Hepatocyte (in vitro differentiated cells): ENCODE measurements at regions not wholly inside any gene's neighbourhood (a gene's known extent, or its start where the extent isn't known, plus 50 kb on each side); places are given as distances from the start of the nearest gene placed in this dataset.

Experiments used
- DNase-seq: peaks from one replicate; pipeline ENCODE4 v3.0.0-alpha.2; 2016; ENCODE audit warnings: low spot score
- H2AFZ ChIP-seq: fragments of 200-600 bp; sonication (generic); 2 replicates; pipeline ENCODE4 v1.6.0; 2016; ENCODE audit warnings: antibody characterized with exemption, mild to moderate bottlenecking
- H3K27ac ChIP-seq: fragments of 200-600 bp; sonication (generic); 2 replicates; pipeline ENCODE4 v1.5.1; 2016; ENCODE audit warnings: mild to moderate bottlenecking
- H3K27me3 ChIP-seq: fragments of 200-600 bp; sonication (generic); 2 replicates; pipeline ENCODE4 v1.6.1; 2016
- H3K36me3 ChIP-seq: fragments of 200-600 bp; sonication (generic); replicated peaks from 2 replicates; pipeline ENCODE4 v1.5.1; 2016; ENCODE audit warnings: low read depth; ENCODE audit not compliant: insufficient read depth
- H3K4me1 ChIP-seq: fragments of 200-600 bp; sonication (generic); 2 replicates; pipeline ENCODE4 v1.5.1; 2016; ENCODE audit warnings: mild to moderate bottlenecking, moderate library complexity; ENCODE audit not compliant: insufficient read depth
- H3K4me2 ChIP-seq: fragments of 200-600 bp; sonication (generic); 2 replicates; pipeline ENCODE4 v1.6.0; 2016
- H3K4me3 ChIP-seq: fragments of 200-600 bp; sonication (generic); 2 replicates; pipeline ENCODE4 v1.5.1; 2016; ENCODE audit warnings: mild to moderate bottlenecking
- H3K79me2 ChIP-seq: fragments of 200-600 bp; sonication (generic); 2 replicates; pipeline ENCODE4 v1.6.0; 2017; ENCODE audit warnings: mild to moderate bottlenecking
- H3K9me2 ChIP-seq: fragments of 200-600 bp; sonication (generic); replicated peaks from 2 replicates; pipeline ENCODE4 v1.6.0; 2017; ENCODE audit warnings: mild to moderate bottlenecking; ENCODE audit not compliant: insufficient read depth
- H3K9me3 ChIP-seq: fragments of 200-600 bp; sonication (generic); 2 replicates; pipeline ENCODE4 v1.5.1; 2016; ENCODE audit warnings: low read depth, mild to moderate bottlenecking
- H4K20me1 ChIP-seq: fragments of 200-600 bp; sonication (generic); 2 replicates; pipeline ENCODE4 v1.6.0; 2016; ENCODE audit warnings: mild to moderate bottlenecking; ENCODE audit not compliant: insufficient read depth, poor library complexity, severe bottlenecking
- CTCF ChIP-seq: fragments of 200-600 bp; sonication (generic); IDR thresholded peaks from 2 replicates; pipeline ENCODE4 v1.5.1; 2016; ENCODE audit warnings: antibody characterized with exemption, mild to moderate bottlenecking; ENCODE audit not compliant: poor library complexity
- EZH2 ChIP-seq: fragments of 200-600 bp; sonication (generic); IDR thresholded peaks from 2 replicates; pipeline ENCODE4 v1.6.1; 2016; ENCODE audit warnings: antibody characterized with exemption, mild to moderate bottlenecking, borderline replicate concordance
- EZH2phosphoT487 ChIP-seq: fragments of 200-600 bp; sonication (generic); IDR thresholded peaks from one replicate; pipeline ENCODE4 v1.6.1; 2018; ENCODE audit warnings: antibody characterized with exemption, mild to moderate bottlenecking, low read depth, moderate library complexity; ENCODE audit not compliant: unreplicated experiment, severe bottlenecking
- WGBS: methylation state at CpG from one replicate; pipeline ENCODE4 v1.1.6; 2016; ENCODE audit warnings: low lambda C conversion rate; ENCODE audit errors: missing lambda C conversion rate; 5-methylcytosine and 5-hydroxymethylcytosine counted together

GRCh38 chr9:107068581-107068980, 205.6 kb downstream of the ZNF462 start:
- Histone ChIP-seq H3K9me2 (no peaks in the 10 kb centered on the region), H3K27me3 (no peaks in the 10 kb centered on the region), H4K20me1 (no peaks in the 10 kb centered on the region), H3K79me2 (no peaks in the 10 kb centered on the region), H2AFZ (no peak overlapping the region), H3K36me3 (no peaks in the 10 kb centered on the region), H3K4me2 (peak overlapping the region; percentile 33), H3K9me3 (no peaks in the 10 kb centered on the region), H3K4me3 (no peak overlapping the region), H3K27ac (peak overlapping the region; percentile 46), H3K4me1 (peaks cover 12% of the 10 kb centered on the region)
- TF ChIP-seq EZH2phosphoT487 (no peak), EZH2 (no peak), CTCF (no peak)
- DNase-seq: peak; percentile 63
- 66% methylated on average over 2 of the region's 2 CpGs for WGBS

DNA sequence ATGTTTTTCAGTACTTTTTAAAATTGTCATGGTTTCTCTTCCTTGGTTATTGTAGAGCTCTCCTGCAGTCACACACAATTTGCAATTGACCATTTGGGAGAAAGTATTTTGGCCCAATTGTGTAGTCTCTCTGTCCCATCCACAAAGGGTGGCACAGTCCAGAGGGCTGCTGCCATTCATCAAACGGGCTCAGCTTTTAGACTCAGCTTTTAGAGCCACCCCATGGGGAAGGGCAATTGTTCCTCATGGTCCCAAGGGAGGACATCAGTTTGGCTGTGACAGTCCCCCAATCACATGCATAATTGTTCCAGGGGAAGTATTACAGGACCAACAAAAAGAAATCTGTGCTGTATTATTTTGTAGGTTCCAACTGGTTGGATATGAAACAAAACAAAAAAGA, 207.6 kb downstream of the ZNF462 start:
- H3K36me3 ChIP-seq: no peaks in the 10 kb centered on the region
- H3K4me3 ChIP-seq: no peak overlapping the region
- no peaks in the 10 kb centered on the region for H3K79me2 ChIP-seq
- no peak overlapping the region for H3K4me2 ChIP-seq
- no peaks in the 10 kb centered on the region for H3K9me2 ChIP-seq
- no peak overlapping the region for H3K27ac ChIP-seq
- DNase-seq: no peak
- H4K20me1 ChIP-seq: no peaks in the 10 kb centered on the region
- peaks cover 12% of the 10 kb centered on the region for H3K4me1 ChIP-seq
- no peaks in the 10 kb centered on the region for H3K27me3 ChIP-seq
- TF ChIP-seq EZH2phosphoT487 (no peak), CTCF (no peak), EZH2 (no peak)
- WGBS: 72% methylated on average over 1 of the region's 1 CpG
- no peaks in the 10 kb centered on the region for H3K9me3 ChIP-seq
- H2AFZ ChIP-seq: no peak overlapping the region

DNA sequence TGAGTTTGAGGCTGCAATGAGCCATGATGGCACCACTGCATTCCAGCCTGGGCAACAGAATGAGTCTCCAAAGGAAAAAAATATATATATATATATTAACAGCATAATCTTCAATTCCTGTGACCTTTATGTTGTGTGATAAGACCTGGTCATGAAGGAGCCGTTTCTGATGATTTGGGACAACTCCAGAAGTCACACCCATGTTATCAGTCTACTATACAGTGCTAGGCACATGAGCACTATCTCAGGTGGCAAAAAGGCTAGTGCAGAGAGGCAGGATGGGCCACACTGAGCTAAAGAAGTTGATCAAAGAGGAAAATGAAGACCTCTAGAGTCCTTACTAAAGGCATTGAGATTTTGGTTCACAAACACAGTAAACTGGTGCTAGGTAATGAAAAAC, 205.0 kb upstream of the RAD23B start:
- no peak overlapping the region for H3K27ac ChIP-seq
- TF ChIP-seq EZH2phosphoT487: no peak
- TF ChIP-seq CTCF: no peak
- TF ChIP-seq EZH2: no peak
- no peak overlapping the region for H3K4me2 ChIP-seq
- no peaks in the 10 kb centered on the region for H3K27me3 ChIP-seq
- no peaks in the 10 kb centered on the region for H3K4me1 ChIP-seq
- no peaks in the 10 kb centered on the region for H3K9me2 ChIP-seq
- no peaks in the 10 kb centered on the region for H3K79me2 ChIP-seq
- WGBS: 57% methylated on average over 1 of the region's 1 CpG
- H3K4me3 ChIP-seq: no peak overlapping the region
- no peaks in the 10 kb centered on the region for H4K20me1 ChIP-seq
- no peak overlapping the region for H2AFZ ChIP-seq
- no peak for DNase-seq
- no peaks in the 10 kb centered on the region for H3K36me3 ChIP-seq
- H3K9me3 ChIP-seq: no peaks in the 10 kb centered on the region

DNA sequence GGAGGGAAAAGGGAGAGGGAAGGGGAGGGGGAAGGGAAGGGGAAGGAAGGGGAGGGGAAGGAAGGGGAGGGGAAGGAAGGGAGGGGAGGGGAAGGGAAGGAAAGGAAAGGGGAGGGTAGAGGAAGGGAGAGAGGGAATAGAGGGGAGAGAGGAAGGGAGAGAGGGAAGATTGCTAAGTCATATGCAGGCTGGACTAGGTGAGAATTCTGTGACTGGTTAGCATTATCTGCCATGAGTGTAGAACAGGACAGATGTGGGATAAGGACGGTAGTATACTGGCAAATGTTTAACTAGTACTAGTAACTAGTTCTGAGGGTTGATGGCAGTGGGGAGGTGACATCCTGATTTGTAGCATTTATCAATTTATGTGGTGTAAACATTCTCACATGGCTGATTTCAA, 203.5 kb upstream of the RAD23B start:
- Histone ChIP-seq H3K4me1 (no peaks in the 10 kb centered on the region), H3K27ac (no peak overlapping the region), H3K9me2 (no peaks in the 10 kb centered on the region), H4K20me1 (no peaks in the 10 kb centered on the region), H3K36me3 (no peaks in the 10 kb centered on the region), H3K9me3 (no peaks in the 10 kb centered on the region), H2AFZ (no peak overlapping the region), H3K79me2 (no peaks in the 10 kb centered on the region), H3K4me3 (no peak overlapping the region), H3K27me3 (no peaks in the 10 kb centered on the region), H3K4me2 (no peak overlapping the region)
- WGBS: 54% methylated on average over 1 of the region's 1 CpG
- TF ChIP-seq EZH2 (no peak), CTCF (no peak), EZH2phosphoT487 (no peak)
- no peak for DNase-seq
